ENCODE measurements at regions not wholly inside any gene's neighbourhood (a gene's known extent, or its start where the extent isn't known, plus 50 kb on each side); places are given as distances from the start of the nearest gene placed in this dataset.

DNA sequence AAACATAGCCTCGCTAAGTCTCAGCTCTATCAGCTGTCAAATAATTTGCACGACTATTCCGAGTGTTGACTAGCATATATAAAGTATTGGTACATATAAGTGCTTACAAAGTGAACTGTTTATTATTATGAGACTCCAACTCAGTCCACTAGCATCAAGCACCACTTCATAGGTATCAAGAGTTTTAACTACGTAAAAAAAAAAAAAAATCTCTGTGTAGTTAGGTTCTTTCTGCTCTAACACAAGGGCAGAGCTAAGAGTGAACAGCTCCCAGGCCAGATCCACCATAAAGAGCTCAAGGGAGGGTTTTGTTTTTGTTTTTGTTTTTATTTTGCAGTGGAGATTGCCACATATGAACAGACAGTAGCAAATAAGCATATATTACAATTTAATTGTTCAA is 309.8 kb upstream of the SGK1 start:
- TF ChIP-seq, protein P1, sequence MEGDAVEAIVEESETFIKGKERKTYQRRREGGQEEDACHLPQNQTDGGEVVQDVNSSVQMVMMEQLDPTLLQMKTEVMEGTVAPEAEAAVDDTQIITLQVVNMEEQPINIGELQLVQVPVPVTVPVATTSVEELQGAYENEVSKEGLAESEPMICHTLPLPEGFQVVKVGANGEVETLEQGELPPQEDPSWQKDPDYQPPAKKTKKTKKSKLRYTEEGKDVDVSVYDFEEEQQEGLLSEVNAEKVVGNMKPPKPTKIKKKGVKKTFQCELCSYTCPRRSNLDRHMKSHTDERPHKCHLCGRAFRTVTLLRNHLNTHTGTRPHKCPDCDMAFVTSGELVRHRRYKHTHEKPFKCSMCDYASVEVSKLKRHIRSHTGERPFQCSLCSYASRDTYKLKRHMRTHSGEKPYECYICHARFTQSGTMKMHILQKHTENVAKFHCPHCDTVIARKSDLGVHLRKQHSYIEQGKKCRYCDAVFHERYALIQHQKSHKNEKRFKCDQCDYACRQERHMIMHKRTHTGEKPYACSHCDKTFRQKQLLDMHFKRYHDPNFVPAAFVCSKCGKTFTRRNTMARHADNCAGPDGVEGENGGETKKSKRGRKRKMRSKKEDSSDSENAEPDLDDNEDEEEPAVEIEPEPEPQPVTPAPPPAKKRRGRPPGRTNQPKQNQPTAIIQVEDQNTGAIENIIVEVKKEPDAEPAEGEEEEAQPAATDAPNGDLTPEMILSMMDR (IDR thresholded peaks at IDR 0.05), result no peak
- no peak for TF ChIP-seq POLR2A (IDR thresholded peaks at IDR 0.05)

All from Peyer's patch (tissue), 4 donors.